GM12873 (cell line): ENCODE measurements at regions not wholly inside any gene's neighbourhood (a gene's known extent, or its start where the extent isn't known, plus 50 kb on each side); places are given as distances from the start of the nearest gene placed in this dataset.

Experiments used
- TF ChIP-seq, protein P1 (sequence below): IDR thresholded peaks from 2 replicates; pipeline ENCODE4 v1.5.1; 2012; ENCODE audit warnings: low read depth, mild to moderate bottlenecking, moderate library complexity, low read length, control low read depth; ENCODE audit not compliant: insufficient read depth; ENCODE audit errors: missing control alignments

- TF ChIP-seq, protein P1, sequence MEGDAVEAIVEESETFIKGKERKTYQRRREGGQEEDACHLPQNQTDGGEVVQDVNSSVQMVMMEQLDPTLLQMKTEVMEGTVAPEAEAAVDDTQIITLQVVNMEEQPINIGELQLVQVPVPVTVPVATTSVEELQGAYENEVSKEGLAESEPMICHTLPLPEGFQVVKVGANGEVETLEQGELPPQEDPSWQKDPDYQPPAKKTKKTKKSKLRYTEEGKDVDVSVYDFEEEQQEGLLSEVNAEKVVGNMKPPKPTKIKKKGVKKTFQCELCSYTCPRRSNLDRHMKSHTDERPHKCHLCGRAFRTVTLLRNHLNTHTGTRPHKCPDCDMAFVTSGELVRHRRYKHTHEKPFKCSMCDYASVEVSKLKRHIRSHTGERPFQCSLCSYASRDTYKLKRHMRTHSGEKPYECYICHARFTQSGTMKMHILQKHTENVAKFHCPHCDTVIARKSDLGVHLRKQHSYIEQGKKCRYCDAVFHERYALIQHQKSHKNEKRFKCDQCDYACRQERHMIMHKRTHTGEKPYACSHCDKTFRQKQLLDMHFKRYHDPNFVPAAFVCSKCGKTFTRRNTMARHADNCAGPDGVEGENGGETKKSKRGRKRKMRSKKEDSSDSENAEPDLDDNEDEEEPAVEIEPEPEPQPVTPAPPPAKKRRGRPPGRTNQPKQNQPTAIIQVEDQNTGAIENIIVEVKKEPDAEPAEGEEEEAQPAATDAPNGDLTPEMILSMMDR, result no peak
Observed at GRCh38 chr22:27242917-27243589, 558.5 kb downstream of the MN1 start.

DNA sequence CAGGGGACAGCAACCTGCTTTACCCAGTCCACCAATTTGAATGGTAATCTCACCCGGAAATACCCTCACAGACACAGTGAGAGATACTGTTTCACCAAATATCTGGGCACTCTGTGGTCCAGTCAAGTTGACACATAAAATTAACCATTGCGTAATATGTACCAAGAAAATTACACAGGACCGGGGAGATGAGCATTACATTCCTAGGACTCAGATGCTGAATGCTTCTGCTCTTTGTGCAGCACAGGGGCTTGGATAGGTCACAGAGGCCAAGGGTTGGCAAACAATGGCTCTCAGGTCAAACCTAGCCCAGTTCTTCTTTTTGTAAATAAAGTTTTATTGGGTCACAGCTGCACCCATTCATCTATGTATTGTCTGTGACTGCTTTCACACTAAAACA is 557.2 kb downstream of the MN1 start:
- TF ChIP-seq, protein P1, result no peak

- TF ChIP-seq, protein P1, result no peak
Observed at GRCh38 chr22:27245056-27245455, 556.5 kb downstream of the MN1 start.

- TF ChIP-seq, protein P1, result no peak
Observed at GRCh38 chr22:27246558-27246957, 555.0 kb downstream of the MN1 start.

GRCh38 chr22:27247701-27248434 is 553.7 kb downstream of the MN1 start:
- TF ChIP-seq, protein P1, result no peak

DNA sequence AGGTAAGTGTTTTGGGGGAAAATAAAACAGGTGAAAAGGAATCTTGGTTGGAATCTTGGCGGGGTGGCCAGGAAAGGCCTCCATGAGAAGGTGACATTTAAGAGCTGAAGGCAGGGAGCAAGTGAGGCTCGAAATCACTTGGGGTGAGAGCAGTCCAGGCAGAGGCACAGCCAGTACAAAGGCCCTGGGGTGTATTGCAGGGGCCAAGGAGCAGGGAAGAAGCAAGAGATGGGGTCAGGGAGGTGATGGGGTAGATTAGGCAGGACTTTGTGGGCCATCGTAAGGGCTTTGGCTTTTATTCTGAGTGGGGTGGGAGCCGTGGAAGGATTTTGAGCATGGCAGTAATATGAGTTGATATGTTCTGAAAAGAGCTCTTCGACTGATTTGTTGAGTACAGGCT is 551.1 kb downstream of the MN1 start:
- TF ChIP-seq, protein P1, result no peak

GRCh38 chr22:27250886-27251285 is 550.7 kb downstream of the MN1 start:
- TF ChIP-seq, protein P1, result no peak
